Endothelial cell (in vitro differentiated cells): ENCODE measurements at regions not wholly inside any gene's neighbourhood (a gene's known extent, or its start where the extent isn't known, plus 50 kb on each side); places are given as distances from the start of the nearest gene placed in this dataset.

Experiments used
- DNase-seq: peaks from one replicate; pipeline ENCODE4 v3.0.0; 2021; ENCODE audit warnings: low spot score
- H3K27ac Mint-ChIP-seq: one replicate; pipeline ENCODE4 v1.8.0; 2021; ENCODE audit warnings: mixed read lengths, inconsistent platforms; ENCODE audit not compliant: unreplicated experiment
- H3K27me3 Mint-ChIP-seq: one replicate; pipeline ENCODE4 v1.8.0; 2021; ENCODE audit warnings: mild to moderate bottlenecking, moderate library complexity, mixed read lengths, inconsistent platforms; ENCODE audit not compliant: unreplicated experiment
- H3K36me3 Mint-ChIP-seq: one replicate; pipeline ENCODE4 v1.8.0; 2021; ENCODE audit warnings: mild to moderate bottlenecking, low read depth, mixed read lengths, inconsistent platforms; ENCODE audit not compliant: unreplicated experiment
- H3K4me1 Mint-ChIP-seq: one replicate; pipeline ENCODE4 v1.8.0; 2021; ENCODE audit warnings: mild to moderate bottlenecking, mixed read lengths, inconsistent platforms; ENCODE audit not compliant: unreplicated experiment
- H3K4me3 Mint-ChIP-seq: one replicate; pipeline ENCODE4 v1.8.0; 2021; ENCODE audit warnings: mild to moderate bottlenecking, mixed read lengths, inconsistent platforms; ENCODE audit not compliant: unreplicated experiment
- H3K9me3 Mint-ChIP-seq: one replicate; pipeline ENCODE4 v1.8.0; 2021; ENCODE audit warnings: mixed read lengths, inconsistent platforms; ENCODE audit not compliant: unreplicated experiment
- CTCF ChIP-seq: fragments of 200-600 bp; sonication (generic); IDR thresholded peaks from one replicate; pipeline ENCODE4 v1.5.0; 2021; ENCODE audit warnings: antibody characterized with exemption; ENCODE audit not compliant: unreplicated experiment

- DNase-seq = no peak
- Mint-ChIP-seq H3K4me3 (no peak overlapping the region), H3K9me3 (no peaks in the 10 kb centered on the region), H3K27ac (no peak overlapping the region), H3K4me1 (peaks cover 10% of the 10 kb centered on the region), H3K27me3 (peaks cover 2% of the 10 kb centered on the region), H3K36me3 (no peaks in the 10 kb centered on the region)
- no peak for TF ChIP-seq CTCF
Measured at GRCh38 chr2:21431078-21431477, 307.3 kb downstream of the TDRD15 start.

GRCh38 chr2:21438949-21439348, 315.2 kb downstream of the TDRD15 start:
- Mint-ChIP-seq H3K36me3 (no peaks in the 10 kb centered on the region), H3K4me3 (no peak overlapping the region), H3K27me3 (no peaks in the 10 kb centered on the region), H3K4me1 (peaks cover 3% of the 10 kb centered on the region), H3K9me3 (no peaks in the 10 kb centered on the region), H3K27ac (no peak overlapping the region)
- no peak for DNase-seq
- TF ChIP-seq CTCF = no peak

- Mint-ChIP-seq H3K4me1 (peaks cover 4% of the 10 kb centered on the region), H3K27ac (no peak overlapping the region), H3K36me3 (no peaks in the 10 kb centered on the region), H3K4me3 (no peak overlapping the region), H3K27me3 (peaks cover 3% of the 10 kb centered on the region), H3K9me3 (no peaks in the 10 kb centered on the region)
- no peak for TF ChIP-seq CTCF
- no peak for DNase-seq
Measured at GRCh38 chr2:21441442-21441841, 317.7 kb downstream of the TDRD15 start.

GRCh38 chr2:21443494-21444105, 319.8 kb downstream of the TDRD15 start:
- Mint-ChIP-seq H3K27ac (no peak overlapping the region), H3K36me3 (no peaks in the 10 kb centered on the region), H3K4me1 (peaks cover 4% of the 10 kb centered on the region), H3K9me3 (no peaks in the 10 kb centered on the region), H3K27me3 (peaks cover 3% of the 10 kb centered on the region), H3K4me3 (no peak overlapping the region)
- no peak for TF ChIP-seq CTCF
- no peak for DNase-seq

- Mint-ChIP-seq H3K27me3 (peaks cover 3% of the 10 kb centered on the region), H3K4me1 (peaks cover 22% of the 10 kb centered on the region), H3K4me3 (no peak overlapping the region), H3K36me3 (no peaks in the 10 kb centered on the region), H3K9me3 (no peaks in the 10 kb centered on the region), H3K27ac (no peak overlapping the region)
- DNase-seq = no peak
- no peak for TF ChIP-seq CTCF
Measured at GRCh38 chr2:21449881-21450280, 326.1 kb downstream of the TDRD15 start.
